ENCODE measurements at regions not wholly inside any gene's neighbourhood (a gene's known extent, or its start where the extent isn't known, plus 50 kb on each side); places are given as distances from the start of the nearest gene placed in this dataset.

DNA sequence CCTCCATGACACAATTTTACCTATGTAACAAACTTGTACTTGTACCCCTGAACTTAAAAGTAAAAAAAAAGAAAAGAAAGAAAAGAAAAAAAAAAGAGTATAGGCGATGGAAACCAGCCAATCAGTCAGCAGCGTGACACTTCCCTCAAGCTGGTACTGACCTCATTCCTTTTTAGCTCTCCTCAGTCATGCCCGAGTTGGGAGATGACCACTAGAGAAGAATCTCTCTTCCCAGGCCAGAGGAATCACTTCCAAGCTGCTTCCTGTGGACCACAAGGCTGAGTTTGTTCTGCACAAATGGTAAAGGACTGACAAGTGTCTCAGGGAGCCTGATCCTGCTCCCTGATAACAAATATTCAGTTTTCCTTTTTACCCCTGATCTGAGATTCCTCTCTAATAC is 313.5 kb upstream of the ESRRG start:
- no peak overlapping the region for H3K4me3 Mint-ChIP-seq
- ATAC-seq (no peak), DNase-seq (ENCODE audit: low spot score) (no peak)
- H3K27me3 Mint-ChIP-seq: no peaks in the 10 kb centered on the region
- no peaks in the 10 kb centered on the region for H3K4me1 Mint-ChIP-seq (ENCODE audit: low read depth in 2 of 2)
- peaks cover 7% of the 10 kb centered on the region for H3K36me3 Mint-ChIP-seq
- H3K9me3 Mint-ChIP-seq: peaks cover 18% of the 10 kb centered on the region
- no peak overlapping the region for H3K27ac Mint-ChIP-seq

DNA sequence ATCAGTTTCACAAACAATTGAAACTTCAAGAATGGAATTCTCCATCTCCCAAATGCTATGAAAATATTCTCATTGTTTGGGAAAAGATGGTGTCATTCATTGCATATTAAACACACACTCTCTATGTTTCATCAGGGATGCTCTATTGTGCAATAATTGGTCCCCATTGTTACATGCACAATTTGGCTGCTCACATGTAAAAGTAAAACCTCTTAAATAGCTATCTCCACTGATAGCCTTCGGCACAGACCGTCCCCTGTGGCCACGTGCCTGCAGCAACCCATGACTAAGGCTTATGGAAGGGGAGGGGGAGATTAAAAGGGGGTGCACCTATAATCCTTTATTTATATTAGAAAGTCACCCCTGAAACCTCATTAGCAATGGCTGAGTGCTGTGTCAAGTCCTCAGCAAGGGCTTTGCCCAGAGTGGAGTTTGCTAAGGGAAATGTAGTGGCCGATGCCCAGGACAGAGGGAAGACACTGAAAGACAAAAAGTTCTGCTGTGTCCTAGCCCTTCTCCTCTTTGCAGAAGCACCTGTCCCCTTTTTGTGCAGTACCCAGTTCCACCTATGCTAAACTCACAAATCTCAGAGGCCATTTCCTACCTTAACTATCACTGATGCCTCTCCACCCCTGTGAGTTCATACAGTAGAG is 309.6 kb upstream of the ESRRG start:
- ATAC-seq (no peak), DNase-seq (ENCODE audit: low spot score) (no peak)
- H3K4me1 Mint-ChIP-seq (ENCODE audit: low read depth in 2 of 2): no peaks in the 10 kb centered on the region
- peaks cover 11% of the 10 kb centered on the region for H3K9me3 Mint-ChIP-seq
- no peak overlapping the region for H3K27ac Mint-ChIP-seq
- no peaks in the 10 kb centered on the region for H3K36me3 Mint-ChIP-seq
- no peak overlapping the region for H3K4me3 Mint-ChIP-seq
- no peaks in the 10 kb centered on the region for H3K27me3 Mint-ChIP-seq

DNA sequence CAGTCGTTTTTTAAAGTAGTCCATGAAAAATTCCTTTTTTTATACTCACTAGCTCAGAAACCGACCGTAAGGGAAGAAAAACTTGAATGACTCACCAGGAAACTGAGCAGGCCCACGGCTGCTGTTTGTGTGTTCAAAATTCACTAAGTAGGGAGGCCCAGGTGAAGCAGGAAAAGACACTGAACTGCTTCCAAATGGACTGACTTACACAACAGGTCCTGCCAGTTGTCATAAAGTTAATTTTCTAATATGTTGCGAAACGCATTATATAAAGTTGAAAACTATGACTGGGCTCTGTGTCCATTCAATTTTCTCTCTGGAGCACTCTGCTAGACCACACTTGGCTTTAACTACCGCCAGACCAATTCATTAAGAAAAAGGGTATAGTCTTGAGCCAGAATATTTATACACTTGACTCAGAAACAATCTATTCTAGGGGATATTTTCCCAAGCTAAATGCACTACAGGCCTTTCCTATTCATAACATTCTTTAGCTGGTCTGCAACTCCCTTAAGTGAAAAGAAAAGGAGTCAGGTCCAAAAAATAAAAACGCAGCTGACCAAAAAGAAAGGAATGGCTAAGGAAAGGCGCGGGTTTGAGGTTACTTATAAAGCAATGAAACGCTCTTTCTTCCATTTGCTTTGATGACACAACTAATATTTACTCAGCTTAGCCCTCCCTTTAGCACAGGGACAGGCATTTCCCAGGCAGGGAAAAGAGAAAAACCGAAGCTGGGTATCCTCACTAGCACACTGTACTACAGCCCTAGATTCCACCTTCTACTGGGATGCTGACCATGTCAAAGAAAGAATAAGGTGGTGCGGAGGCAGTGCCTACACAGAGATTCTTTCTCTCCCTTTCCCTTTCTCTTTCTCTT is 306.3 kb upstream of the ESRRG start:
- no peak overlapping the region for H3K27ac Mint-ChIP-seq
- H3K36me3 Mint-ChIP-seq: no peaks in the 10 kb centered on the region
- no peaks in the 10 kb centered on the region for H3K27me3 Mint-ChIP-seq
- H3K9me3 Mint-ChIP-seq: peaks cover 15% of the 10 kb centered on the region
- ATAC-seq (no peak), DNase-seq (ENCODE audit: low spot score) (no peak)
- no peak overlapping the region for H3K4me3 Mint-ChIP-seq
- no peaks in the 10 kb centered on the region for H3K4me1 Mint-ChIP-seq (ENCODE audit: low read depth in 2 of 2)

DNA sequence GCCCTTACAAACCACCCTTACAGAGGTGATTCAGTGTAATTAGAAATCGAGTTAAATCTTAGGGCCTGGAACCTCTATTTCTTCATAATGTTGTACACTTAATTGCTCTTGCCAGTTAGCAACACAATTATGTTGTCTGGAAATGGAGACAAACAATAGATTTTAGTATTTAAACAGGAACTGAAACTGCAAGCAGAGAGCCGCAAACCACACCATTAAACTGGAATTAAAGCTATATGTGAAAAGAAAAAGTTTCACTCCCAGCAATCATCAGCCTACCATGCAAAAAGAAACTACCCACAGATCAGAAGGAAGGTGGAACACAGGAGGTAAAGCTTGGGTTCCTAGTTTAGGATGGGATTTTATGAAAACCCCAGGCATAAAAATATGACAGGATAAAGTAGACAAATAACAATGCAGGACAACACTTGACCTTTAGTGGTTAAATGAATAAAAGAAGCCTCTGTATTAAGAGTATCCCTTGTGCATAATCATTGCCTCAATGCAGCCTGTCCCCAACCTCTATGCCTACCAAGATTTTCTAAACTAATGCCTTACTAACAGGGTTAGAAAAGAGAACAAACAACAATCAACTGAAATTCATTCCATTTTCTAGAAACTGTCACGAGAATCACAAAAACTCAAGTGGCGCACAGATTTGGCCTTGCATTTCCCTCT is 304.3 kb upstream of the ESRRG start:
- peaks cover 16% of the 10 kb centered on the region for H3K9me3 Mint-ChIP-seq
- no peaks in the 10 kb centered on the region for H3K4me1 Mint-ChIP-seq (ENCODE audit: low read depth in 2 of 2)
- H3K4me3 Mint-ChIP-seq: no peak overlapping the region
- ATAC-seq (no peak), DNase-seq (ENCODE audit: low spot score) (no peak)
- H3K36me3 Mint-ChIP-seq: no peaks in the 10 kb centered on the region
- H3K27me3 Mint-ChIP-seq: no peaks in the 10 kb centered on the region
- H3K27ac Mint-ChIP-seq: no peak overlapping the region

DNA sequence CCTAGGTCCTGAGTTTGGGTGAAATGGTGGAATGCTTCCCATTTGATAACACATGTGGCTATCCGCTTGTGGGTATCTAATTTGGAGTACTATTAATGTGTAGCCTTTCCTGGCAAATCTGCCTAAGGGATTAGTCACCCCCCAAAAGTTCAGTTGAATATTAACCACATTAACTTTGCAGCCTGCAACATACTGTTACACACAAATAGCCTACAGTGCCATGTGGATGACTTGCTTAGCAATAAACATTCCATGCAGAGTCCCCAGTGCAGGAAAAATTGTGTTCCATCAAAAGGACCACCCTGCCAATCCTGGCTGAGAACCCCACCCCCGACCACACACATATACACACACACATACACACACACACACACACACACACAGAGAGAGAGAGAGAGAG is 303.3 kb upstream of the ESRRG start:
- DNase-seq (ENCODE audit: low spot score) (no peak), ATAC-seq (no peak)
- no peaks in the 10 kb centered on the region for H3K4me1 Mint-ChIP-seq (ENCODE audit: low read depth in 2 of 2)
- peaks cover 20% of the 10 kb centered on the region for H3K9me3 Mint-ChIP-seq
- H3K27me3 Mint-ChIP-seq: no peaks in the 10 kb centered on the region
- no peak overlapping the region for H3K4me3 Mint-ChIP-seq
- no peaks in the 10 kb centered on the region for H3K36me3 Mint-ChIP-seq
- H3K27ac Mint-ChIP-seq: no peak overlapping the region

DNA sequence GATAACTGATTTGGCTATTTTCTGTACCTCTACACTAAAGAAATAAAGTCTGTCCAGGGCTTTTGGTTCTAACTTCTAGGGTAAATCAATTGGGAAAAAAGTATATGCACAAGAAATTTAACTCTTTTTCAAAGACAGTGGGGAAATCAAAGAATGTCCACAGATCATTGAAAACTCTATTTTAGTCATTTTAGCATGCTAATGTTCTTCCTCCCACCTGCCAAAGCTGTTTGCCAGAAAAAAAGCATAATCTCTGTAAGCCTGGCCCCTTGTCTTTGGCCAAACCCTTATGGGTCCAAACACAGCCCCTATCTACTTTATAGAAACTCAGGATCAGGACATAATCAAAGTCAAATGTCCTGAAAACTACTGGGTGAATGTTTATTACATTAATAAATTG is 302.2 kb upstream of the ESRRG start:
- no peaks in the 10 kb centered on the region for H3K27me3 Mint-ChIP-seq
- H3K4me3 Mint-ChIP-seq: no peak overlapping the region
- no peak for ATAC-seq
- no peaks in the 10 kb centered on the region for H3K4me1 Mint-ChIP-seq (ENCODE audit: low read depth in 2 of 2)
- peaks cover 27% of the 10 kb centered on the region for H3K9me3 Mint-ChIP-seq
- H3K36me3 Mint-ChIP-seq: no peaks in the 10 kb centered on the region
- no peak for DNase-seq (ENCODE audit: low spot score)
- no peak overlapping the region for H3K27ac Mint-ChIP-seq

DNA sequence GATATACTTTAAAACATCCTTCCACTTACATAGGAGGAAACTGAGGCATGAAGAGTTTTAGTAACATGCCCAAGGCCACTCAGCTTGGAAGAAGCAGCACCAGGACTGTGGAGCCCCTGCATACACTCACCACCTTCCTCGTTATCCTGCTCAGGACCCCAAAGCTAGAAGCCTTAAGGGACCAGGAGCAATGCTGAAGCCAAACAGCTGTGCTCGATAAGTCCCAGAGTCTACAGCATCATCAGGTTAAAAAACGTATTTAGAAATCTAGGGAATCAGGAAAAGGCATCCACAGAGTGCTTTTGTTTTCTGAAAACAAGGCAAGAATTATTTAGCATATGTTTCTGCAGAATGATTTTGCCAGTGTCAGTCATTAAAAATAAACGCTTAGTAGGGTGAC is 301.7 kb upstream of the ESRRG start:
- H3K27ac Mint-ChIP-seq: no peak overlapping the region
- H3K27me3 Mint-ChIP-seq: no peaks in the 10 kb centered on the region
- H3K4me3 Mint-ChIP-seq: no peak overlapping the region
- DNase-seq (ENCODE audit: low spot score) (no peak), ATAC-seq (no peak)
- H3K9me3 Mint-ChIP-seq: peaks cover 27% of the 10 kb centered on the region
- H3K36me3 Mint-ChIP-seq: no peaks in the 10 kb centered on the region
- no peaks in the 10 kb centered on the region for H3K4me1 Mint-ChIP-seq (ENCODE audit: low read depth in 2 of 2)

DNA sequence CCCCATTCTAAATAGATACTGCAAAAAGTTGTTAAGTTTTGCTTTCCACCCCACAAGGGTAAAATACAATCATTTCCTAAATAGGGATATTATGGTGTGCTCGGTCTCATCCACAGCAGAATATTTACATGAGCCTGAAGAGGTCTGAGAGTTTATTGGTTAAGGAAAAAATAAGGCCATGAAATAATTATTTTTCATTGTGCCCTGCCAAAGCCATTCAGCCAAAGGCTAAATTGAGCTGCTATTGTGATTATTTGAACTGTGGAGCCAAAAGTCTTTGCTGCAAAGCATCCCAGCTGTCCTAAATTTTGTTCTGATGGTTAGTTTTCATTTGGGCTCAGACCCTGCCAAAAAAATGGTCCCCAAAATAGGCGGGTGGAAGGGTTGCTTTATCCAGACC is 298.7 kb upstream of the ESRRG start:
- no peaks in the 10 kb centered on the region for H3K27me3 Mint-ChIP-seq
- peaks cover 18% of the 10 kb centered on the region for H3K9me3 Mint-ChIP-seq
- no peaks in the 10 kb centered on the region for H3K36me3 Mint-ChIP-seq
- ATAC-seq (no peak), DNase-seq (ENCODE audit: low spot score) (no peak)
- H3K27ac Mint-ChIP-seq: no peak overlapping the region
- no peak overlapping the region for H3K4me3 Mint-ChIP-seq
- no peaks in the 10 kb centered on the region for H3K4me1 Mint-ChIP-seq (ENCODE audit: low read depth in 2 of 2)

DNA sequence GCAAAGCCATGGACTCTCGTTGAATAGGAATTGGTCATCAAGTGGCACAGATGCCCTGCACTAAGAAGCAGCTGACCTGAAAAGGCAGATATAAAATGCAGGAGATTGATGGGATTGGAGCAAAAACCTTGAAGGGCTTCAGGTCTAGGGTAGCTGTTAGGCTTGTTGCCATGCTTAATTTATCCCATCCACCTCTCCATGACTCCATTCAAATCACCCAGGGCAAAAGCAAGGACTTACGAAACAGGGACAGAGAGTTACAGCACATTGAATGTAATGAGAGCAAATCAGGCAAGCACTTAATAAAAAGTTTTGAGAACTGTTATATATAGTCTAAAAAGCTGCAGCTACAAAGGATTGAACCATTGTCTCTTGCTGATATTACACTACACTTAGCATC is 298.2 kb upstream of the ESRRG start:
- H3K9me3 Mint-ChIP-seq: peaks cover 17% of the 10 kb centered on the region
- H3K27ac Mint-ChIP-seq: no peak overlapping the region
- H3K27me3 Mint-ChIP-seq: no peaks in the 10 kb centered on the region
- H3K36me3 Mint-ChIP-seq: no peaks in the 10 kb centered on the region
- no peak overlapping the region for H3K4me3 Mint-ChIP-seq
- no peak for DNase-seq (ENCODE audit: low spot score)
- no peak for ATAC-seq
- no peaks in the 10 kb centered on the region for H3K4me1 Mint-ChIP-seq (ENCODE audit: low read depth in 2 of 2)

DNA sequence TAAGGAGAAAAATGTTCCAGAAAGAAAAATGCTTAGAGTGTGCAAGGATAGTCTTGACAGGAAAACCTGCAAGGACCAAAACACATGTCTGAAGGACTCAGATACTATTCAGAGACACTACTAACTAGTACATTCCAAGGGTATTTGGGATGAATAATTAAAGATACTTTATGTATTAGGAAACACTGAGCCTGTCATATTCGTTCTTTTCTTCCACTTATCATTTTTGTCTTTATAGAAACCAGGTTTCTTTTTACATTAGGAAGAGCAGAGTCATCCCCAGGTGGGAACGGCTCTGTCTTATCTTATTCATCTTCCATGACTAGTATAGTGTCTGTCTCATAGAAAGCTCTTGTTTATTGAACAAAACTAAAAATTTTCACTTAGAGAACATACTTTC is 296.2 kb upstream of the ESRRG start:
- no peak overlapping the region for H3K4me3 Mint-ChIP-seq
- H3K9me3 Mint-ChIP-seq: peaks cover 24% of the 10 kb centered on the region

DNA sequence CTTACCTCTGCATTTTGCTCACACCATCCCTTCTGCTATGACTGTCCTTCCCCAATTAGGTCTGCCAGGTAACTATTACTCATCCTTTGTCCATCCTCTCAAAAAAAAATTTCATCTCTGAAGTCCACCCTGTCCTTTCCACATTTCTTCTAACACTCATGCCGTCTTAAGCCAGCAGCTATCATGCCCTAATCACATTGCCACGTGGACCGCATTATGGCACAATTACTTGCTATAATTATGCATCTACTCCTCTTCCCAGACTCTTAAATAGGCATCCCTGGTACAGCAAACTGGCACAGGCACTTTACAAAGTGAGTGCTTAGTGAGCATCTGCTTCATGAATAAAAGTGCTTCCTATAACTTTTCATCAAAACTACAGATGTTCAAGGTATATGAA is 295.4 kb upstream of the ESRRG start:
- Mint-ChIP-seq H3K27me3 (no peaks in the 10 kb centered on the region), H3K9me3 (peaks cover 24% of the 10 kb centered on the region), H3K4me3 (no peak overlapping the region), H3K36me3 (no peaks in the 10 kb centered on the region), H3K27ac (no peak overlapping the region), H3K4me1 (ENCODE audit: low read depth in 2 of 2) (no peaks in the 10 kb centered on the region)
- ATAC-seq: no peak
- no peak for DNase-seq (ENCODE audit: low spot score)

More for the DNA sequence above, 296.2 kb upstream of the ESRRG start:
- Mint-ChIP-seq H3K27me3 (no peaks in the 10 kb centered on the region), H3K4me1 (ENCODE audit: low read depth in 2 of 2) (no peaks in the 10 kb centered on the region), H3K27ac (no peak overlapping the region), H3K36me3 (no peaks in the 10 kb centered on the region)
- ATAC-seq: no peak
- DNase-seq (ENCODE audit: low spot score): no peak

DNA sequence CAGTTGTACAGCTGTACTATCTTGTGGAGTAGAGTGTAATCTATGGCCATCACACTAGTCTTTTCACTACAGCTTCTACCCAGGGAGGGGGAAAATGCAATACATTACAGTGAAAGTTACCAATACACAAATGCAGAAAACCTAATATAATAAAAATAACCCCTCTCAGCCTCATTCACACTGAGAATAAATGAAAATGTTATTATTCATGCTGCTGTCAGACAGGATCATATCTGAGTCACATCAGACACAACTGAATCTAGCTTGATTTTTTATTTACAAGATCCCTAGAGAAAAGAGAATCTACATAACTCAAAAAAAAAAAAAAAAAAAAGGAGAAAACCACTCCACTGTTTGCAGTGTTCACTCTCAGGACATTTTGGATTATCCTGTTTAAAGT is 293.9 kb upstream of the ESRRG start:
- no peak for DNase-seq (ENCODE audit: low spot score)
- no peak for ATAC-seq
- no peaks in the 10 kb centered on the region for H3K4me1 Mint-ChIP-seq (ENCODE audit: low read depth in 2 of 2)
- peaks cover 21% of the 10 kb centered on the region for H3K9me3 Mint-ChIP-seq
- H3K4me3 Mint-ChIP-seq: no peak overlapping the region
- H3K27ac Mint-ChIP-seq: no peak overlapping the region
- H3K36me3 Mint-ChIP-seq: no peaks in the 10 kb centered on the region
- H3K27me3 Mint-ChIP-seq: no peaks in the 10 kb centered on the region

DNA sequence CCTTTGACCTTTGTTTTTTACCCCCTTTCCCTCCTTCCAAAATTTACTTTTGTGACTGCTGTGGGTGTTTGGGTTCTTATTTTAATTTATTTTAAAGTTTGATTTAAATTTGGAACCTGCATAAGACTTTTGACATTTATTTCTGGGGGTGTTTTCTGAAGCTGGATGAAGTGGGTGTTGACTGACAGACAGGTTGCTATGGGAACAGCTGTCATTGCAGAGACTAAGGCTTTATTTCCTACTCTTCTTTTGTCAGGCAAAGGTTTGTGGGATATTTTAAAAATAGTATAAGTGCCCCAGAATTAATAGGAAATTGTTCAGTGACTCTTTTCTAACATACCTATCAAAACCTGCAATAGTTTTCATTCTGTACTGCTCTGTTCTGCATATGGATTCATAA is 290.8 kb upstream of the ESRRG start:
- no peak overlapping the region for H3K27ac Mint-ChIP-seq
- no peak for ATAC-seq

DNA sequence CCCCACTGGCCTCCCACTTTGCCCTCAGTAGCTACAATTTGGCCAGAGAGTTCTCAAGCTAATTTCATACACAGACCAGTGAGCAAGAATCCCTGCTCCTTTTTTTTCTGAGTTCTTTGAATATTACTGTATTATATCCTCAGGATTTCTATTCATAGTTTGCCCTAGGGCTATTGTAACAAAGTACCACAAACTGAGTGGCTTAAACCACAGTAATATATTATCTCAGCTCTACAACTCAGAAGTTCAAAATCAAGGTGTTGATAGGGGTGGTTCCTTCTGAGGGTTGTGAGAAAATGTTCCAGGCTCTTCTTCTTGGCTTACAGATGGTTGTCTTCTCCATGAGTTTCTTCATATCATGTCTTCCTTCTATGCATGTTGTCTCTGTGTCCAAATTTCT is 289.4 kb upstream of the ESRRG start:
- Mint-ChIP-seq H3K27ac (no peak overlapping the region), H3K36me3 (no peaks in the 10 kb centered on the region), H3K4me3 (no peak overlapping the region), H3K4me1 (ENCODE audit: low read depth in 2 of 2) (no peaks in the 10 kb centered on the region), H3K27me3 (no peaks in the 10 kb centered on the region), H3K9me3 (peaks cover 14% of the 10 kb centered on the region)
- DNase-seq (ENCODE audit: low spot score): no peak
- no peak for ATAC-seq

More for the DNA sequence above, 290.8 kb upstream of the ESRRG start:
- Mint-ChIP-seq H3K36me3 (no peaks in the 10 kb centered on the region), H3K4me3 (no peak overlapping the region), H3K27me3 (no peaks in the 10 kb centered on the region), H3K4me1 (ENCODE audit: low read depth in 2 of 2) (no peaks in the 10 kb centered on the region), H3K9me3 (peaks cover 12% of the 10 kb centered on the region)
- DNase-seq (ENCODE audit: low spot score): no peak

Measured in natural killer cell treated with Interleukin-12 subunit alpha and Interleukin-12 subunit beta and Interleukin-15 and Interleukin-18, amount 100 ng/mL, for 72 hours (primary cell).